ENCODE measurements at regions not wholly inside any gene's neighbourhood (a gene's known extent, or its start where the extent isn't known, plus 50 kb on each side); places are given as distances from the start of the nearest gene placed in this dataset.

DNA sequence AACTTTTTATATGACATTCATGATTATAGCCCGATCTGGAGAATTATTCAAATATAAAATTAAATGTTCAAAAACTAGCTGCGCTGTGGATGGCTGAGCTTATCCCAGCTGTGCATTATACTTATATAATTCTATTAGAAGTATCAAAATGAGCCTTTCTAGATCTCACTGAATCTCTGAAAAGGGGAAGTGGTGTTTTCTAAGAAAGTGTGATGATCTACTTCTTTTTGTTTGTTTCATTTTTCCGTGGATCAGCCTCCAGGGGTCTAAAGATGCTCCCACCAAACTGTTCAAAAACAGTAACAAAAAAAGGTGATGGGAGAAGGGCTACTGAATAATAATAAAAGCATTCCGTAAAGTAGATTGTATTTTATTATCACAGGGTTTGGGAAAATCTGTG, 411.3 kb upstream of the PSMD7 start:
- H3K4me1 ChIP-seq (replicated peaks in 1 of 4; ENCODE audit: control insufficient read depth in 3 of 4, insufficient read depth in 4 of 4, low read length in 3 of 4): peaks cover 0 to 4% (median 2%) of the 10 kb centered on the region in 4 experiments; a peak in 2 of 7 replicates
- no peak overlapping the region for H2AFZ ChIP-seq (ENCODE audit: low read length)
- H3K4me3 ChIP-seq (ENCODE audit: extremely low read depth in 1 of 4, insufficient read depth in 2 of 4, low read depth in 3 of 4, low read length in 4 of 4): no peak overlapping the region
- H2BK5ac ChIP-seq (ENCODE audit: low read depth, low read length): no peak overlapping the region
- H3K27ac ChIP-seq (ENCODE audit: low read depth, low read length): no peak overlapping the region
- H4K91ac ChIP-seq (replicated peaks; ENCODE audit: insufficient read length, low read length): no peak overlapping the region
- H2BK20ac ChIP-seq (ENCODE audit: low read length): no peak overlapping the region
- no peaks in the 10 kb centered on the region for H3K23me2 ChIP-seq (ENCODE audit: low read depth, low read length)
- WGBS, 2 experiments (ENCODE audit: extremely low coverage in 1 of 2, insufficient coverage in 1 of 2, insufficient read length in 1 of 2, insufficient replicate concordance in 2 of 2, low coverage in 1 of 2, low lambda C conversion rate in 2 of 2, missing lambda C conversion rate in 1 of 2): 95% methylated on average over 4 of the region's 4 CpGs; no CpG with 5 or more reads in 1 of the 2 experiments
- FAIRE-seq: no peak
- no peaks in the 10 kb centered on the region for H3K27me3 ChIP-seq (replicated peaks in 1 of 4; ENCODE audit: control insufficient read depth in 3 of 4, extremely low read depth in 1 of 4, insufficient read depth in 3 of 4, low read length in 3 of 4)
- no peaks in the 10 kb centered on the region for H3K9me3 ChIP-seq (ENCODE audit: insufficient read depth in 2 of 2, low read depth in 1 of 2, low read length in 1 of 2)
- no peak overlapping the region for H3K4ac ChIP-seq (replicated peaks; ENCODE audit: insufficient read length, low read depth, low read length)
- no peak overlapping the region for H2BK12ac ChIP-seq (ENCODE audit: low read depth, low read length)
- H3K14ac ChIP-seq (ENCODE audit: insufficient read length): no peak overlapping the region
- H2AK5ac ChIP-seq (ENCODE audit: low read depth, low read length): no peak overlapping the region
- H3K36me3 ChIP-seq (ENCODE audit: control insufficient read depth in 2 of 4, insufficient read depth in 4 of 4, low read length in 3 of 4): no peaks in the 10 kb centered on the region
- H3K4me2 ChIP-seq (ENCODE audit: insufficient read depth in 1 of 2, low read depth in 2 of 2, low read length in 2 of 2): no peak overlapping the region
- H3K9ac ChIP-seq (replicated peaks in 1 of 4; ENCODE audit: extremely low read depth in 1 of 4, low read depth in 3 of 4, low read length in 3 of 4): no peak overlapping the region
- H2BK15ac ChIP-seq (ENCODE audit: low read length): no peak overlapping the region
- CTCF ChIA-PET (ENCODE audit: partially characterized antibody): interaction anchor here (0.7 to 1.9 kb wide), 2 partner anchors 79 to 149 kb away, joined by 3 to 4 read pairs; no protein-coding TSS in a partner anchor
- no peak overlapping the region for H2BK120ac ChIP-seq (replicated peaks; ENCODE audit: low read depth, low read length)
- no peak overlapping the region for H4K5ac ChIP-seq (ENCODE audit: insufficient read length, low read depth, low read length)
- H3K79me1 ChIP-seq (ENCODE audit: low read depth, low read length): no peaks in the 10 kb centered on the region
- no peak overlapping the region for H3K56ac ChIP-seq (replicated peaks; ENCODE audit: insufficient read length, low read depth, low read length)
- no peak overlapping the region for H4K8ac ChIP-seq (ENCODE audit: extremely low read depth, insufficient read depth, low read length)
- H3K79me2 ChIP-seq (ENCODE audit: control insufficient read depth in 1 of 2, insufficient read depth in 2 of 2, low read length in 2 of 2): no peaks in the 10 kb centered on the region
- TF ChIP-seq HDAC2 (IDR thresholded peaks at IDR 0.05; ENCODE audit: borderline replicate concordance in 1 of 2, low read depth in 2 of 2, low read length in 2 of 2) (no peak), RFX5 (IDR thresholded peaks at IDR 0.05; ENCODE audit: borderline replicate concordance, low read depth, low read length) (no peak)
- no peak overlapping the region for H3K23ac ChIP-seq (ENCODE audit: insufficient read length)
- no peaks in the 10 kb centered on the region for H4K20me1 ChIP-seq (replicated peaks in 1 of 2; ENCODE audit: control insufficient read depth in 1 of 2, insufficient read depth in 2 of 2, low read length in 2 of 2)
- no peak for DNase-seq (ENCODE audit: low read depth in 1 of 2, low spot score in 2 of 2)
- POLR2A ChIA-PET (ENCODE audit: partially characterized antibody): no interaction called here
- no peak overlapping the region for H3K18ac ChIP-seq (ENCODE audit: extremely low read depth, low read length)

All from H1 (cell line).